ENCODE measurements at regions not wholly inside any gene's neighbourhood (a gene's known extent, or its start where the extent isn't known, plus 50 kb on each side); places are given as distances from the start of the nearest gene placed in this dataset.

- TF ChIP-seq POLR2AphosphoS5 (IDR thresholded peaks at IDR 0.05; ENCODE audit: low read depth, low read length) (no peak), SIRT6 (IDR thresholded peaks at IDR 0.05; ENCODE audit: low read length) (no peak), TAF1 (IDR thresholded peaks at IDR 0.05; ENCODE audit: low read depth, low read length) (no peak), SIN3A (conservative IDR thresholded peaks at IDR 0.05 in 1 of 2, IDR thresholded peaks at IDR 0.05 in 1 of 2; ENCODE audit: low read depth in 1 of 2, low read length in 2 of 2) (no peak), POLR2A (IDR thresholded peaks at IDR 0.05; ENCODE audit: control extremely low read depth in 1 of 2, low read depth in 2 of 2, low read length in 2 of 2) (no peak), CBX5 (IDR thresholded peaks at IDR 0.05; ENCODE audit: low read depth, low read length) (no peak)
- TF ChIP-seq, protein P1, sequence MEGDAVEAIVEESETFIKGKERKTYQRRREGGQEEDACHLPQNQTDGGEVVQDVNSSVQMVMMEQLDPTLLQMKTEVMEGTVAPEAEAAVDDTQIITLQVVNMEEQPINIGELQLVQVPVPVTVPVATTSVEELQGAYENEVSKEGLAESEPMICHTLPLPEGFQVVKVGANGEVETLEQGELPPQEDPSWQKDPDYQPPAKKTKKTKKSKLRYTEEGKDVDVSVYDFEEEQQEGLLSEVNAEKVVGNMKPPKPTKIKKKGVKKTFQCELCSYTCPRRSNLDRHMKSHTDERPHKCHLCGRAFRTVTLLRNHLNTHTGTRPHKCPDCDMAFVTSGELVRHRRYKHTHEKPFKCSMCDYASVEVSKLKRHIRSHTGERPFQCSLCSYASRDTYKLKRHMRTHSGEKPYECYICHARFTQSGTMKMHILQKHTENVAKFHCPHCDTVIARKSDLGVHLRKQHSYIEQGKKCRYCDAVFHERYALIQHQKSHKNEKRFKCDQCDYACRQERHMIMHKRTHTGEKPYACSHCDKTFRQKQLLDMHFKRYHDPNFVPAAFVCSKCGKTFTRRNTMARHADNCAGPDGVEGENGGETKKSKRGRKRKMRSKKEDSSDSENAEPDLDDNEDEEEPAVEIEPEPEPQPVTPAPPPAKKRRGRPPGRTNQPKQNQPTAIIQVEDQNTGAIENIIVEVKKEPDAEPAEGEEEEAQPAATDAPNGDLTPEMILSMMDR (IDR thresholded peaks at IDR 0.05; ENCODE audit: control extremely low read depth in 1 of 3, insufficient read depth in 1 of 3, low read depth in 1 of 3, low read length in 3 of 3), result no peak
Observed at GRCh38 chr20:40535816-40536215, 153.2 kb downstream of the MAFB start.
